ENCODE measurements at regions not wholly inside any gene's neighbourhood (a gene's known extent, or its start where the extent isn't known, plus 50 kb on each side); places are given as distances from the start of the nearest gene placed in this dataset.

DNA sequence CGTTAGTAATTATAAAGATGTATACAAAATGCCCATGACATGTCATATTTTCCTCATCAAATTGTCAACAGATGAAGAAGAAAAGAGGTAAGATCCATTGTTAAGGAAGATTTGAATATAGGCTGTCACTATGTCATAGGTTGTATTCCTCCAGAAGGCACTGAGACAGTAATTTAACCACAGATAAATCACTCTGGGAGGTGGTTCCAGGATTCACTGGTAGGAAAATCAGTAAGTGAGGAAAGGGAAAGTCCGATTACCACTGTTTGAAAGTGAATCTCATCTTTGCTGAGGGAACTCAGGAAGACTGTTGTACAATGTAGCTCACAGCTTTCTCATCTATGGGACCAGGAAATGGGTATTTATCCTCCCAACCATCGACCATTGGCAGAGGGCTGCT is 152.8 kb upstream of the TMEFF2 start:
- no peak for DNase-seq

DNA sequence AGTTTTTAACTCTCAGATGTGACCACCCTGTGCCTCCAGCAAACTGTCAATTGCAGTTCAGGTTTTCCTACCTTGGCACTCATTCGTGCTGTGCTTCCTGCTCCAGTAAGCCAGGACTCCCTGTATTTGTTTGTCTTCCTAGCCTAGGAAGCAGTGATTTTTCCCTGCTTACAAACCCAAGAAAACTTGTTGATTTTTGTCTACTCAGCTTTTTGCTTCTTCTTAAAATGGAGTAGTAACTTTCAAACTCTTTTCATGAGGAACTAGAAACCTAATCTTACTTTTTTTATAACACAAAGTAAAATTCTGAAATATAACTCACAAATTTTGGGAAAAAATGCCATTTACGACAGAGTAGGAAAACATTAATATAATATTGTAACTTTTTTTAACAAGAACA is 150.6 kb upstream of the TMEFF2 start:
- DNase-seq, result no peak

DNA sequence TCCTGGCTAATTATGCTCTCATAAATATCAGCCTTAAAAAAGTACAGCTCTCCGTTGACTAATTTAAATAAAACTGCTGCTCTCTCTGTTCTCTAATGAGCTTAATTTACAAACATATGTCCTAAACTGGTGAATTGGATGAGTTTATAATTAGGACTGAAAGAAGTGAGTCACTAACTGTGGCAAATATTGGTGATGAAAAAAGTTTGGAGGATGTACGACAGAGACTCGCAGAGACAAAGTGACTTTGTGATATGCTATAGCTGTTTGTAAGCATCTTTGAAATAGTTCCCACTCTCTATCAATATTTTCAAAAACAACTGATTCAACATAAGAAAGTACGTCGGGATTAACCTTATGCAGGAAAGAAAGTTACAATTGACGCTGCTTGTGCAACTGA is 138.9 kb upstream of the TMEFF2 start:
- no peak for DNase-seq

DNA sequence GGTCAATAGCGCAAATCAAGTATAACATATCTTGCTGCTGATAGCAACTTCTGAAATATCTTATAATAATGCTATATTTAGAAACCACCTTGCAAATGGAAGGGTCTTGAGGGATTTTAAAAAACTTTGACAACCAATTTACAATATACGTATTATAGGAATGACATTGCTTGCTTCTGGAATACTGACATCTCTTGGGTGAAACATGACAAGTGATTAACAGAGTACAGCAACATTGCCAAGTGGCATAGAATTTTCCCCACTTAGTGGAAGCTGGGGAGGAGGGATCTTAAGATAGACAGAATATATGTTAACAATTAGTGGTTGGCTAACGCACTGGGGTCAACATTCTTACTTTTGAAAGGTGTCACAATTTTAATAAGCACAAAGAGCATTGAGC is 133.6 kb upstream of the TMEFF2 start:
- no peak for DNase-seq

DNA sequence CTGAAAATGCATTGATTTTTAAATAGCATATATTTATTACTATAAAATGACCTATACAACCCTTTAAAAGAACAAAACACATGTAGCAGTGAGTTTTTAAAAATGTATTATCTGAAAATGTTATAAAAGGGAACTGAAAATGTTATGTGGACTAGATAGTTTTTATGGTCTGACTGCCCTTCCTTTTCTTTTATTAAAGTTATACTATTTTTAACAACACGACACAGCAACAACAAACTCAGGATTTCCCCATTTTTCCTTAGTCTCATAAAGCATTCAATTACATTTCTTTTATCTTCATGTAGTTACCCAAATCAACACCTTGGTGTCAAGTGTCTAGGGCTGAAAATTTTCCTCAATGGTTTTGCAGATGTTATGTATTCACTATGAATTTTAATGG is 132.8 kb upstream of the TMEFF2 start:
- DNase-seq, result no peak

DNA sequence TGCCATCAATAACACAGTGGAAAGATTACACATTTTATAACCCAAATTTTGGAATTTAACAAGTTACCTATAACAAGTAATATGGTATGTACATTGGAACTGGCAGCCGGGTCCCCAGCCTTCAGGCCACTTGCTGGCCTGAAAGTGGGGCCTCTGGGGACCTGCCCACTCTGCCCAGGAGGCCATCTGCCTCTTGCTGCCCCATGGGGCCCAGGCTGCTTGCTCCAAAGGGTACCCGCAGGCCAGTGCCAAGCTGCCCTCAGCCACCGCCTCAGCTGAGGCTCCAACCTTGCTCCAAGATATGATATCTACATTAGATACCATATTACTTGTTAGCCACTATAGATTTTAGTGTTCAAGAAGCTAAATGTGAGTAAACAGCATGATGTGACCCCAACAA is 120.8 kb upstream of the TMEFF2 start:
- no peak for DNase-seq

DNA sequence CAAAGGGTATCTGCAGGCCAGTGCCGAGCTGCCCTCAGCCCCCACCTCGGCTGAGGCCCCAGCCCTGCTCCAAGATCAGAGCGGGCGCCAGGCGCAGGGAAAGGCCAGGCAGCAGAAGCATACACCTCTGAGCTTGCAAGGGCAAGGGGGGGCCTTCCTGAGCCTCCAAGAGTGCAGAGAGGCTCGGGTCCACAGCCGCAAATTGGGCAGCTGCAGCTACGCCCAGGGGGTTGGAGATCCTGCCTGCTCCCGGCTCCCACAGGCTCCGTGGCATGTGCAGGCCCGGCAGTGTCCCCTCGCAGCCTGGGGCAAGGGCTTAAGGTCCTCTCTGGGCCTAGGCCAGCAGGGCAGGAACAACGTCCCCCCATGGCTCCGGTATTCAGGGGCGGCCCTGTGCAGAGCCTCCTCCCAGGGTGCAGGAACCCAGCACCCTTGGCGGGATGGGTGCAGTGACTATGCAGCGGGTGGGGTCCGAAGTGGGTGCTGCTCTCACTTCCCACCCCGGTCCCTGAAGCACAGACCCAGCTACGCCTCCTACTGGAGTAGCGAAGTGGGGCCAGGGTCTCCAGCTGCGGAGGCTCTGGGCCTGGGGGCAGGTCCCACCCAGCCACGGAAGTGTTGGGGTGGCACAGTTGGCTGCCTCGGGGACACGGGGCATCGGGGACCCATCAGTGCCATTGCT is 120.2 kb upstream of the TMEFF2 start:
- DNase-seq, result no peak

DNA sequence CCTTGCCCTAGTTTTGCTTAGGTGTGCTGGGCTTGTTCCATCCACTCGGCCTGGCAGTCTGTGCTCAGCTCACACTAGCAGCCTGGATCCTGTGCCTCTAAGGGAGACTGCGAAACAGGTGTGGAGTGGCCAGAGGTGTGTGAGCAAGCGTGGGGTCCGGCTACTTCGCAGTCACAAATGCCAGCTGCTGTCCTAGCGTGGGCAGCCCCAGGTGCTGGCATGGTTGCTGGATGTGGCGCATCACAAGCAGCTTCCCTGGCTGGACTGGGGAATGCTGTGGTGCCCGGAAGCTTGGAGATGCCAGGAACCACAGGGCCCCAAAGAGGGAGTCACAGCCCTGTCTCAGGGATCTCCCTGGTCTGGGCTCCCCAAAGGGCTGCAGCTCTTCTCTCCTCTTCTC is 119.0 kb upstream of the TMEFF2 start:
- DNase-seq, result no peak

DNA sequence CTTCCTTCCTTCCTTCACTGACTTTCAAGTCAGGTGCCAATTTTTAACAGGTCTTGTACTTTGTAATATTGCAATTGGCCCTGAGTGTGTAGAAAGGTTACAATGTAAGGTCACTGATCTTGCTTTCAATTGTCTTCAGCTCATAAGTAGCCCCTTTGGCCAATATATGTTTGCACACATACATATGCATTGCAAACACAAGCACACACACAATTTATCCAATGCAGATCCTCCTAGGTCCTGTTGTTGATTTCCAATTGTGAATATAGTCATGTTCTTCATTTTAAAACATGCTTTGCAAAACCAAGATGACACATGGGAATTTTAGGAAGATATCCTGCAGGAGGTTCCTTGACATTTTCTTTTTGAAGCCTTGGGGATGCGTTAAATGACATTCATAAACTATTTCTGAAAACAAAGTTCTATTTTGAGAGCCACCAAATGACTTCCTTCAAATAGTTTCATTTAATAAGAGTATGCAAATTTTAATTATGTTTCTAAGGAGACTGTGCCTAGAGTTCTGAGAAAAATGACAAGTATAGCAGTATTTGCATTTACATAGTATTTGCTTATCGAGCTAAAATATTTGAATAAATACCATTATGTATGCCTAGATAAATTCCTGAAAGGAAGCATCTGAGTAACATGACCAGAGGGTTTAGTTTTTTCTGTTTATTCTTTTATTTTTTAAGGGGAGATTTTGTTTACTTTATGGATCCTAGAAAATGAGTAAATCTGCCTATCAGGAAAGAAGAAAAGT is 117.1 kb upstream of the TMEFF2 start:
- DNase-seq, result no peak

DNA sequence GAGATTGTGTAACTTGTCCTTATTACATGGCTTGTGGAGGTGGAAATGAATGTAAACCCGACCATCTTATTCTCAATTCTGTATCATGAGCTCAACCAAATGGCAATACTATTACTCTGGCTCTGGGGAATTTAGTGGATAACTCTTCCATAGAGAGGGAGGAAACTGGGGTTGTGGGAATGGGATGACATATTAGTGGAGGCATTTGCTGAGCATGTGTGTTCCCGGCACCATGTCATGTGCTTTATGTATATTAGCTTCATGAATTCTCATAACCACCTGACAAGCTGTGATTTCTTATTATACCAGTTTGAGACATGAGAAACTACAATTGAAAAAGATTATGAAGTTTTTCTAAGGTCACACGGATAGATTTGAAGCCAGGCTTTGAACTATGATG is 112.8 kb upstream of the TMEFF2 start:
- no peak for DNase-seq

DNA sequence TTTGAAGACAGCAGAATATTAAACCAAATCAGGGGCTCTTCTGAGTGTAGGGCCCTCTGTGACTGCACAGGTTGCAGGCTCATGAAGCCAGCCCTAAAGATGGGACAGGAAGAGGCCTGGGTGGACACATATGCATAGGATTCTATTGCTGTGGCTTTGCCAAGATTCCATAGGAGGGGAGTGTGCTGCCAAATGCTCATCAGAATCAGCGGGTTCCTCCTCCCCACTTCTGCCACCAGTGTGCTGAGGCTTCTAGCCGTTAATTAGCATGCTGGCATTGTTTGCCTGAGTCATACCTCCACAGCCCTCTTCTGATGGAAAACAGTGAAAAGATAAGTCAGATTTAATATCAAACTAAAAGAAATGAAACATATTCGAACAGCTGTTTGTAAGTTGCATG is 103.9 kb upstream of the TMEFF2 start:
- DNase-seq, result no peak

DNA sequence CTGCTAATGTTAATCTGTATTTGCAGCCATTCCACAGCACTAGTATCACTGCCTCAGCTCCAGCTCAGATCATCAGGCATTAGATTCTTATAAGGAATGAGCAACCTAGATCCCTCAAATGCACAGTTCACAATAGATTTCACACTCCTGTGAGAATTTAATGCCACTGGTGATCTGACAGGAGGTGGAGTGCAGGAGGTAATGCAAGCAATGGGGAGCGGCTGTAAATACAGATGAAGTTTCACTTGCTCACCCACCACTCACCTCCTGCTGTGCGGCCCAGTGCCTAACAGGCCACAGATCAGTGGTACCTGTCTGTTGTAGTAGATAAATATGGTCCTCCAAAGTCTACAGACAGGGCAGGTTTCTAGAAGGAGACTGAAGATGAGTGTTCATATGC is 97.7 kb upstream of the TMEFF2 start:
- no peak for DNase-seq

DNA sequence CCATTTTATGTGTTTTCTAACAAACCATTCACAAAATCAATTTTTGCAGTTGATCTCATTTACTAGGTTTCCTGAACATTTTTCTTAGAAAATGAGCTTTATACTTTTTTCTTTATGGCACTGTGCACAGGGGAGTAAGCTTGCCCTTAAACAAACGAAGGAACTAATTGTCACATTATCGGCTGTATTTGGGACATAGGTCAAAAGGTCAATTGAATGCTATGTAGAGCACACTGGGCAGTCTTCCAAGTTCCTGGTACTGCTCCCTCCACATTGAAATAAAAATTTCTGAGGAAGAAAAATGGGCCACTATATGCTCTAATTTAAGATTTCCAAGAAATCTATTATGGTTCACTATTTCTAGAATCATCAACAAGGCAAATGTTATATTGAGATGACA is 93.6 kb upstream of the TMEFF2 start:
- no peak for DNase-seq

DNA sequence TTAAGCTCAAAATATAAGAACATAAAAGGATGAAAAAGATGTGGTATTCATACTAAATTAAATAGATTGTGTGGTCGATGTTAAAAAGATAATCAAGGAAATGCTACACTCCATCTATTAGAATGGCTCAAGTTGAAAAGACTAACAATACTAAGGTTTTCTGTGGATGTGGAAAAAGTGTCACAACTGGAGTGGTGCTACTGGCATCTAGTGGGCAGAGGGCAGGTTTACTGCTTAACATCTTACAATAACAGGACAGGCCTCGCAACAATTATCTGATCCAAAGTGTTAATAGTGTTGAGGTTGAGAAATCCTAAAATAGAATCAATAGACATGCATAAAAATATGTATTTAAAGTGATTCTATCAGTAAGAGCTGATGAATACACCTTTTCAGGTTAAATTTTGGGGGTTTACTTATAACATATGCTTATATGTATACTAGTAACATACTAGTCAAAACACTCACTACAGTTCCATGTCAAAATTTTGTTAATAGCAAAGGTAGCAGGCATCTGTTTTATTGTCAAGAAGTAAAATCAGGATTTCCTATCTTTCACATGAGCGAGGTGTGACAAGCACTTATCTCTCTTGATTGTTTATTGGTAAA is 91.5 kb upstream of the TMEFF2 start:
- peak in 34 of 56 donors; percentile 1 to 67 (median 18) for DNase-seq

DNA sequence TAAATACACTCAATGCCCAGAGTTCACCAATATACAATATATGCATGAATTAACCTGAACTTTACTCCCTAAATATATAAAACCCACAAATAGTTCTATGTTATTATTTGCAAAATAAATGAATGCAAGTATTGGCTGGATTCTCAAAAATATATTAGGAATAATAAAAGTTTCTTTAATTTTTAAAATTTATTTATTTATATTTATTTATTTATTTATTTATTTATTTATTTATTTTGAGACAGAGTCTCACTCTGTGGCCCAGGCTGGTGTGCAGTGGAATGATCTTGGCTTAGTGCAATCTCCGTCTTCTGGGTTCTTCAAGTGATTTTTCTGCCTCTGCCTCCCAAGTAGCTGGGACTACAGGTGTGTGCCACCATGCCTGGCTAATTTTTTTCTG is 88.7 kb upstream of the TMEFF2 start:
- no peak for DNase-seq

DNA sequence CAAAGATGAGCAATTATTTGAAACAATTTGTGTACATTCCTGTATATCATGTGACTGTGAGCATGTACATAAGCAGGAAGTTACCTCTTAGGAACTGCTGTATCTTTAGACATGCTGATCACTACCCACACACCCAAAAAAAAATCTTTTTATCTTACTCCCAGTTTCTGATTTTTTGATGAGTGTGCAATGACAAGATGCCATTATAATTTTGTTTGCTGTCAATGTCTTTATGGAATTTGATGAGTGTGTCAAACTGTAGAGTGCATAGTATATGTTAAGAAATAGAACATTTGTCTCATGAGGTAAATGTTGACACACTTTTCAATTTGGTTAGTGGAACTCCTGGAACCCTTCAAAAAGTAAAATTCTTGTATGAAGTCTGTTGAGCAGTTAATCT is 84.0 kb upstream of the TMEFF2 start:
- no peak for DNase-seq

DNA sequence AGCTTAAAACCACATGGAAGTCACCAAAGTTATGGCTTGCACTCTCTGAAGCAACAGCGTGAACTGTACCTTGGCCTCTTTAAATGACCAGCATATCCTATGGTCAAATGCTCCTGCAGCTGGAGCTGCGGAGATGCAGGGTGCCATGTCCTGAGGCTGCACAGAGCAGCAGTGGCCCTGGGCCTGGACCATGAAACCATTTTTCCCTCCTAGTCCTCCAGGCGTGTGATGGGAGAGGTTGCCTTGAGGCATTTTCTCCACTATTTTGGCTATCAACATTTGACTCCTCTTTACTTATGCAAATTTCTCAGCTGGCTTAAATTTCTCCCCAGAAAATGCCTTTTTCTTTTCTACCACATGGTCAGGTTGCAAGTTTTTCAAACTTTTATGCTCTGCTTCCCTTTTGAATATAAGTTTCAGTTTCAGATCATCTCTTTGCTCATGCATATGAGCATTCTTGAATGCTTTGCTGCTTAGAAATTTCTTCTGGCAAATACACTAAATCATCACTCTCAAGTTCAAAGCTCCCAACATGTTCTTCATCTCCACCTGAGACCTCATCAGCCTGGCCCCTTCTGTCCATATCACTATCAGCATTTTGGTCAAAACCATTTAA is 82.9 kb upstream of the TMEFF2 start:
- no peak for DNase-seq

DNA sequence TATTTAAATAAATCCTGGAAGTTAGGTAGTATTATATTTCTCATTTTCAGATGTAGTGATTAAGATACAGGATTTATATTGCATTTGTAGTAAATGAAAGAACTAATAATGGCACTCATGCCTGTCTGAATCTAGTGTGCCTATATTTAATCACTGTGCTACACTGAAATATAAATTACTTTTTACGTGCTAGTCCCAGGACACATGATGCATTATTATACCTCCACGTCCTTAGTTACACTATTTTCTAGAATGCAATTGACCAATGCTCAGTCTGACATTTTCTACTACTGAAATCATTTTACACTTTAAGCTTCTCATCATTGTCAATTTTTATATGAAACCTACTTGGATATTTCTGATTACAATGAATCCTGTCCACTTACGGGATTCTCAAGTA is 80.9 kb upstream of the TMEFF2 start:
- no peak for DNase-seq

DNA sequence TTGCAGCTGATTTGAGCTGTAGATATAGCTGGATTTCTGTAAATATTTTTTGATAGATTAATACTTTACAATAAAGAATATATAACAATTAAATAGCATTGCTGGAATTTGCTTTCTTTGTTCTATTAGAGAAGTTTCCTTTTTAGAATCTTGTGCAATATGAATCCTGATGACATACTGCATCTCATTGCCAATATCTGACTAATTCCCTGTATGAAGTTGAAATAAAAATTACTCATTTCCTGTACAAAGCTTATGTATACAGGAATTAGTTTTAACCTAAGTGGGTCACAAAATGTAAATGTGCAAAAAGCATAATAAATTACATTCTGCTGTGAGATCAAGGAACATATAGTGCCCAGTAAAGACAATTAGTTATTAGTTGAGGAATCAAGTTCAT is 72.8 kb upstream of the TMEFF2 start:
- DNase-seq, result no peak

DNA sequence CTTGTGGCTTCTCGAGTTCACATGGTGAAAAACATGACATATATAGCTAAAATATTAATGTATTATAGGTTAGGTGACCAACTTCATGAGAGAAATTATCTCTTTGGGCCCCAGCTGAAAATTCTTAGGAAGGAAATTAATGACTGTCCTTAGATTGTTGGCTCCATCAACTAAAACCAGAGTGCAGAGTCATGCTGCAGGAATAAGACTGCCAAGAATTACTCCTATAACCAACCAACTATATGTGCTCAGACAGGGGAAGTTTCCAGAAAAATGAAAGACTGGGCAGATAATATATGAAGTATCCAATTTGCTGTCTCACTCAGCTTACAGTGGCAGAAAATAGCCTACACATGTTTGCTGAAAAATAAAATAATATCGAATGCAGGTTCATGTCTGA is 71.0 kb upstream of the TMEFF2 start:
- no peak for DNase-seq

DNA sequence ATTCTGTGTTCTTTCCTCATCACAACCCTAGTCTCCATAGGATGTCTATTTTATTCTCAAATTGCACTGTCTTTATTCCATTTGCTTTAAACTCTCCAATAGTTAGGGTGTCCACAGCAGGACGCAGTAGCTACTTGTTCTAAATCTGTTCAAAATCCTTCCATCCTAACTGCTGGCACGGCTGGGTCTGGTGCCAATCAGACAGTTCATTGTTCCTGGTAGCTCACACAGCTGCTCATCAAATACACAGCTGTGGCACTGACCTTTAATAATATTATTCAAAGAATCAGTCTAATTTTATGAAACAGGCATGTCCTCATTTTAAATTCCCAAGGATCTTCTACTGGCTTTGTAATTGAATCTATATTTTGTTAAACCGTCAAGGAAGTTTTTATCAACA is 59.7 kb upstream of the TMEFF2 start:
- DNase-seq, result peak in 42 of 56 donors; percentile 1 to 63 (median 24)

DNA sequence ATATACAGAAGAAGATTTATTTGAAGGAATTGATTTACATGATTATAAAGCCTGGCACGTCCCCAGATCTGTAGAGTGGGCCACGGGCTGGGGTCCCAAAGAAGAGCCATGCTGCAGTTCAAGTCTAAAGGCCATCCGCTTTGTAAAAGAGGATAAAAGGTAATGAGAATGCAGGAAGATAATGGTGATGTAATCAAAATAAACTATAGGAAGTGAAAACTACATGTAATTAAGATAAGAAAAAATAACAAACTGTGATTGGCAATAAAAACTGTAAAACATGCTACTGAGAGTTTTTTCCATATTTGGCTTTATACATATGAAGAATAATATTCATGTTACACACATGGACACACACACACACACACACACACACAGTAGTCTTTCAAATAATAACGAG is 59.0 kb upstream of the TMEFF2 start:
- DNase-seq, result no peak

DNA sequence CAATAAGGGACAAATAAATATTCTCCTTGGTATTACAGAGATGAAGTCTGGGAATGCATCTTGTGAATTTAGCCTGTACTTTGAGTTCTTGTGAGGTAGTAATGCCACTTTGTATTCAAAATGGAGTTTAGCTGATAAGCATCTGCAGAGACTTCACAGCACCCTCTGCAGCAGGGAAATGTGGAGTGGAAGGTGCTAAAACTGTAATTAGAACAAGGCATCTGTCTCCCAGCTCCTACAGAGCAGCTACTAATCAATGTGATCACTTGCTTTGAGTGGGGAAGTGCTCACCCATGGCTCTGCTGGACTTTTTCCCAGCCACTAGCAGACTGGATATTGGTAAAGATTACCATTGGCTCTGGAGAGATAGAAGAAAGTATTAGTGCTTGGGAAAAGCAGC is 56.2 kb upstream of the TMEFF2 start:
- no peak for DNase-seq

Measured in nucleus accumbens (tissue), 56 donors.